ENCODE measurements at regions not wholly inside any gene's neighbourhood (a gene's known extent, or its start where the extent isn't known, plus 50 kb on each side); places are given as distances from the start of the nearest gene placed in this dataset.
"Not testable (repeated sequence)": the region's sequence is repeated elsewhere in the genome, so short reads cannot be mapped to it uniquely, and the experiment has no call there.

- DNase-seq = no peak
Observed at GRCh38 chr6:14776307-14776706, 469.6 kb upstream of the JARID2 start.

- DNase-seq = no peak
Observed at GRCh38 chr6:14781772-14782525, 463.9 kb upstream of the JARID2 start.

GRCh38 chr6:14782921-14783464 is 462.9 kb upstream of the JARID2 start:
- not testable (repeated sequence) for DNase-seq

DNA sequence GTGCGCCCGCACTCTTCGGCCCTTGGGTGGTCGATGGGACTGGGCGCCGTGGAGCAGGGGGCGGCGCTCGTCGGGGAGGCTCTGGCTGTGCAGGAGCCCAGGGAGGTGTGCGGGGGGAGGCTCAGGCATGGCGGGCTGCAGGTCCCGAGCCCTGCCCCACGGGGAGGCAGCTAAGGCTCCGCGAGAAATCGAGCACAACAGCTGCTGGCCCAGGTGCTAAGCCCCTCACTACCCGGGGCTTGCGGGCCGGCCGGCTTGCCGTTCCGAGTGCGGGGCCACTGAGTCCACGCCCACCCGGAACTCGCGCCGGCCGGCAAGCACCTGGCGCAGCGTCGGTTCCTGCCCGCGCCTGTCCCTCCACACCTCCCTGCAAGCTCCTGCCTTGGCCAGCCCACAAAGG is 462.3 kb upstream of the JARID2 start:
- no peak for DNase-seq

DNA sequence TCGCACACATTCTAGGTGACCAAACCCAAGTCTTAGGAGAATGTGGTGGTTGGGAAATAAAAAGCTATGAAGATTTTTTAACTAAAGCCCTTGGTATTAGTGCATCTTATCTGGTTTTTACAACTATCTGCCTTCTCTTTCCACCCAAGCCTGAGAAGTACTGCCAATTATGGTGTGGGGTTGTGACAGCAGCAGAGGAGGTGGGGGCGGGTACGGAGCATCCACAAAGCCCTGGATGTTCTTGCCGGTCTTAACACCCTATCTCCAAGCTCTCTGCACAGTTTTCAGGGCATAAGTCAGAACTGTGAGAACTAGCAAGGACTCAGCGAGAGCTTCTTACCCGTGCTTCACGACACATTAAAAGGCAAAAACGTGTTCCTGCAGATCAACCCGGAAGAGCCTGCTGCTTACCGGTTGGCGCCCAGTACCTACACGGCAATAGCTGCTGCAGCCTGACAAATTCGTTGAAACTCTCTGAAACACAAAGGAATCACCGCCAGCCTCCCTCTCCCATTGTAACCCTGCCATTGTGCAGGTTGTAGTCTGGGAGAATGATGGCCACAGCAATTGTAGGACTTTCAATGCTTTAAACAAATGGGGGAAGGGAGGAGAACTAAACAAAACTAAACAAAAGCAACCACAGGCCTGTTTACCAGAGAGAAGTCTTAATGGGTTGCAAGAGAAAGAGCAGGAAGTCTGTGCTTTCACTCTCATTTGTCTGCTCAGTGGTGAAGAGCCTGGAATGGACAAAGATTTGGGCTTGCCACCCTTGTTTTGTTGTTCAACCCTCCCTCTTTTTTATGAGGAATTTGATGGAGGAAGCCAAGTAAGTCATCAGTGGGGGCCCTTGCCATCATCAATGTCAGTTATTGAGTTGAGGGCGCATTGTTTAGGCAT is 461.0 kb upstream of the JARID2 start:
- DNase-seq = no peak

GRCh38 chr6:14785493-14785790 is 460.4 kb upstream of the JARID2 start:
- DNase-seq = no peak

- DNase-seq = no peak
Observed at GRCh38 chr6:14786008-14786407, 459.9 kb upstream of the JARID2 start.

DNA sequence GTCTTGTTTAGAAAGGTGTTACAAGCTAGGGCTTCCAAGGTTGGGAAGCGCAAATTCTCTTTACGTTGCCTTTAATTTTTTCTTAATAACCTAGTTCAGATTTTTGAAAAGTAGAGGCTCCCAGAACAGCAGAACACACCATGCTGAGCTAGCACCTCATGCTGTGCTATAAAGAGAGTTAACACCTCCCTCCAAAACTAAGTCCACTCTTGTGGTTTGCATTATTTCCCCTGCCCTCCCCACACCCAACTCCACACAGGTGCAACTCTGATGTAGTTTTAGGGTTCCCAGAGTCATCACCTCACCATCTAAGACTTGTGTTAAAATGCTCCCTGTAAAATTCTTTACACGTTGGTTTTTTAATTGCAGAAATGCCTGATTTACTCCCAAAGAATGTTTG is 459.4 kb upstream of the JARID2 start:
- no peak for DNase-seq

- no peak for DNase-seq
Observed at GRCh38 chr6:14787250-14787649, 458.6 kb upstream of the JARID2 start.

DNA sequence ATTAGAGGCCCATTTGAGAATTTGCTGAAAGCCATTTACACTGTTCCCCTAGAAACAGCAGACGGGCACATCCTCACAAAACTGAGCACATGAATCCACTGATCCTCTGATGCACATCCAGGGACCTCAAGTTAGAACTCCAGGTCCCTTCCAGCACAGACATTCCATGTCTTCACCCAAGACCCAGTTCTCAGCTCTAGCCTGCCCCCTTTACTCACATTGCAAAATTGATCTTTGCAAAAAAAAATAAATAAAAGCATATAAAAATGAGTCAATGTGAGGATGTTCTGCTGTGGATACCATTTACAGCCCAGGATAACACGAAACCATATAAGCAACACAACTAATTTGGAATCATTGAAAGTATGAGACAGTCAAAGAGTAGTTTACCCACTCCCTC is 458.2 kb upstream of the JARID2 start:
- DNase-seq = no peak

- DNase-seq = no peak
Observed at GRCh38 chr6:14789996-14790395, 455.9 kb upstream of the JARID2 start.

DNA sequence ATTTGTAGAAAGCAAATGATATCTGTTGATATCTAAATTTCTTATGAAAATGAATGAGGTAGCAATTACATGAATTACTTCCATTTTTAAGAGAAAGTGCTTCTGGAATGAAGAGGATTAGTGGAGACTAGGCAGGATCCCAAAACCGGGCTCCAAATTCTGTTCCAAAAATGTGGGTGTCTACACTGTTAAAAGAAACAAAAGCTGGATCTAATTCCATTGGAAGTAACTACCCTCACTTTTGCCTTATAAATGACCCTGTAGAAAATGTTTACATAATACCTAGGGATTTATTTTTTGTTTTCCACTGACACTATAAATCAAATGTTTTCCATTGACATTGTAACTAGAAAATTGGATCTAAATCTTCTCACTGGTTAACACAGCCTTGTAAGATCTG is 454.9 kb upstream of the JARID2 start:
- DNase-seq = no peak

- DNase-seq = no peak
Observed at GRCh38 chr6:14791526-14791925, 454.3 kb upstream of the JARID2 start.

- no peak for DNase-seq
Observed at GRCh38 chr6:14792118-14792955, 453.5 kb upstream of the JARID2 start.

DNA sequence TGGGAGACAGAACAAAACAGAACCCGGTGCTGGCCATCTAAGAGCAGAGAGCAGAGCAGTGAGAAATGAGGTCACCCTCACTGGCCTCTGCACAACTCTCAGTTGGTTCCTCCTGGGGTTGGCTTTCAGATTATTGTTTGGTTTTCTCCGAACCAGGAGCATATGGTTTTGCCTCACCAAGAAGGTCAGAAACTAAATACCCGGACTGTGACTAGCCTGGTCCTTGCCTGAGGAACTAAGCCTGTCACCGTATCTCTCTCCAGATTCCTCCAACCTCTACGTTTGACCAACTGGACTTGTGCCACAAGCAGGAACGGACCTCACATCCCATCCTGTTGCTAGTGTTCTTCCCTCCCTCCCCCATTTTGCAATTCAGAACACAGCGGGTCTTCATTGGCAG is 450.4 kb upstream of the JARID2 start:
- no peak for DNase-seq

GRCh38 chr6:14796974-14797762 is 448.7 kb upstream of the JARID2 start:
- no peak for DNase-seq

DNA sequence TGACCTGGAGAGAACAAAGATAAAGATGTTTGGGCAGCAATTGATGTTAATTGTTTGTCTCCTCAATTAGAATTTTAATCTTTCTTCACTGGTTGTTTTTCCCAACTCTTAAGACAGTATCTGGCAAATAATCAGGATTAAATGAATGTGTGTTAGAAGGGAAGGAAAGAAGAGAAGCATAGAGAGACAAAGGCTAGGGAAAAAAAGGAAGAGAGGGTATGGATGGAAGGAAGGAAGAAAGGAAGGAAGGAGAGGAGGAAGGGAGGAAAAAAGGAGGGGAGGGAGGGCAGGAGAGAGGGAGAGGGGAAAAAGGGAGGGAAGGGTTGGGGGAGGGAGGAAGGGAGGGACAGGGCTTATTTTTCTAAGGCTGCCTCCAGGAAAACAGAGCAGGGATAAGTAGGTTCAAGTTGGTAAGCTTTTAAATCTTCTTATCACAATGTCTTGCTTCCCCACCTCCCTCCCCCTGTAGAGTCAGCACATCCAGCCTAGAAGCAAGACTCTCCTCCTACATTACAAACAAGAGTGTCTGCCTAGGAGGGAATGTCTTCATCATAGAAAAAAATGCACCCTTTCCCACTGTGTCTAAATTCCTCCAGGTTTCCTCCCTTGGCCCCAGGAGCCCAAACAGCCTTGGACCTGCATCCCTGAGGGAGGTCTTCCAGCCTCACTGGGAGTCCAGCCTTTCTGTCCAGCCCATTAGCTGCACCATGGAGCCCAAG is 447.8 kb upstream of the JARID2 start:
- DNase-seq = no peak

DNA sequence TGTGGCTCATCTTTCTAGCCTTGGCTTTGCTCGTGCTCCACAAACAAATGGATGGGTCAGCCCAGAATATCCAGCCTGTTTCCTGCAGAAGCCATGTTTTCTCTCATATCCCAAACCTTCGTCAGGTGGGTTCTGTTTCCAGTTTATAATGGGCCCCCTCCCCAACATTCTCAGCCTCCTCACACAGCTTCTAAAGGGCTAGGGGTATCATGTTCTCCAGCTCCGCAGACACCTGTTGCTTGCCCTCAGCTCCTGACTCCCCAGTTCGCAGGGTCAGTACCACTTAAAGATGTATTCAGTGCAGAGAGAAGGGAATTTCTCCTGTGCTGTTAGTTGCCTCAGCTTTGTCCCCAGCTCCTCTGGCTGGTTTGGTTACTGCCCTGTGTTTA is 447.3 kb upstream of the JARID2 start:
- DNase-seq = no peak

- DNase-seq = no peak
Observed at GRCh38 chr6:14798996-14799588, 446.8 kb upstream of the JARID2 start.

DNA sequence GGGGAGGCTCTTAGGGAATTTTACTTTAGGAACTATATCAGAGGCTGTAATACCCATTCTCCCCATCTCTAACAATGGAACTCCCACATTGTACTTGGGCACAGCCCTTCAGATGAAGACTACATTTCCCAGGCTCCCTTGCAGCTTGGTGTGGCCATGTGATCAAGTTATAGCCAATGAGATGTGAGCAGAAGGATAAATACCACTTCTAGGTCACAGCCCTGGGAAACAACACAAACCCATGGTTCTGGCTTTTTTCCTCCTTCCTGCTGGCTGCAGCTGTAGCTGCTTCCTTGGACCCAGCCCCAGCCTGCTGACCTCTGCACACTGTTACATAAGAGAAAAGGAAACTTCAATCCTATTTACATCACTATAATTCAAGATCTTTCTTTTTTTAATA is 445.9 kb upstream of the JARID2 start:
- DNase-seq = no peak

DNA sequence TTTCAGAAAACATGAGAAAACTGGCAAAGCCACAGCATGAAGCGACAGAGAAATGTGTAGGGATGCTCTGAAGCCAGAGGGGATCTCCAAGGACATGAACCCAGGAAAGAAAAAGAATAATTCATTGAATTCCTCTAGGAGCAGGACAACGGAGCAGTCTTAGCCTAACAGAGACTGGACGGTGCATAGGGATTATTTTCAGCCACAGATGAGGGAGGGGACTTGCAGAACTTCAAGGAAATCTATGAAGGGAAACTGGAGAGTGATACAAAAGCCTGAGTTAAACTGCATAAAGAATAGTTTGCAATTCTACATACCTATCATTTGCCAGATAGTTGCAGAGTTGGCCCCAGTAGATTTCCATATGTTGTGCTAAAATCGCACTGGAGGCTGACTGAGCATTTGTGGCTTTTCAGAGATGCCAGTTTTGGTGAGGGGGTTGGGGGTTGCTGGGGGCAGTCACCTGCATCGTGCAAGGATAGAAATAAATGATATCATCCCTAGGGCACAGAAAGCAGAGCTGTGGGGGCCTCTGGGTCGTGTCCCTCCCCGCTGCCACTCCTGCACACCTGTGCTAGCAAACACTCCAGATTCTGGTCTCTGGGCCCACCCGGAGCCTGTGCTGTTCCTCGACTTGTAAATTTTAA is 443.2 kb upstream of the JARID2 start:
- no peak for DNase-seq
